ENCODE measurements at regions not wholly inside any gene's neighbourhood (a gene's known extent, or its start where the extent isn't known, plus 50 kb on each side); places are given as distances from the start of the nearest gene placed in this dataset.
A peak's percentile ranks its signal among the peaks of the same experiment; 100 is the strongest.

DNA sequence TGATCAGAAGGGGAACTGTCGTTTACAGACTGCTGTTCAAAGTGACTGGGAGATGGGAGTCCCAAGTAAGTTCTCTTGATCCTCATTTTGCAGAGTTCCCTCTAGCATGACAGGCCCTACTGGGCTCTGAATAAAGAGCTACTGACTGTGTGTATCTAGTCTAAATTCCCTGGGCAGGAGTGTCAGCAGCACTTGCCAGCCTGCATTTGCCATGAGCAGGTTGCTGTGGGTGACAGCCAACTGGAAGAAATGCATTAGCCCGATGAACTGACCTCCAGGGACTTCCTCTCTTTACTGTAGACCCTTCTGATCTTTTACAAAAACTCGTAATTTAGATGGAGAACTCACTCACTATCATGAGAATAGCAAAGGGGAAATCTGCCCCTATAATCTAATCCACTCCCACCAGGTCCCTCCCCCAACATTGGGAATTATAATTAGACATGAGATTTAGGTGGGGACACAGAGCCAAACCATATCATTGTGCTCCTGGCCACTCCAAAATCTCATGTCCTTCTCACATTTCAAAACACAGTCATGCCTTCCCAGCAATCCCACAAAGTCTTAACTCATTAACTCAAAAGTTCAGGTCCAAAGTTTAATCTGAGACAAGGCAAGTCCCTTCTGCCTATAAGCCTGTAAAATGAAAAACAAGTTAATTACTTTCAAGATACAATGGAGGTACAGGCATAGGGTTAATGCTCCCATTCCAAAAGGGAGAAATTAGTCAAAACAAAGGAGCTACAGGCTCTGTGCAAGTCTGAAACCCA lies 78.9 kb upstream of the CXCL14 start:
- H3K27ac ChIP-seq, result peak overlapping the region; percentile 28
- H3K4me2 ChIP-seq, result no peak overlapping the region
- no peak overlapping the region for H2AFZ ChIP-seq
- no peak overlapping the region for H3K4me3 ChIP-seq
- H3K9me2 ChIP-seq (replicated peaks; ENCODE audit: insufficient read depth), result no peaks in the 10 kb centered on the region
- H3K9me3 ChIP-seq (ENCODE audit: low read depth), result no peaks in the 10 kb centered on the region
- peaks cover 24% of the 10 kb centered on the region for H3K4me1 ChIP-seq (ENCODE audit: insufficient read depth)
- no peaks in the 10 kb centered on the region for H4K20me1 ChIP-seq (ENCODE audit: insufficient read depth, poor library complexity, severe bottlenecking)
- 84% methylated on average over 3 of the region's 3 CpGs for WGBS (ENCODE audit: low lambda C conversion rate, missing lambda C conversion rate)
- DNase-seq (ENCODE audit: low spot score), result no peak
- H3K36me3 ChIP-seq (replicated peaks; ENCODE audit: insufficient read depth, low read depth), result no peaks in the 10 kb centered on the region
- no peaks in the 10 kb centered on the region for H3K27me3 ChIP-seq
- no peaks in the 10 kb centered on the region for H3K79me2 ChIP-seq
- TF ChIP-seq, protein P1, sequence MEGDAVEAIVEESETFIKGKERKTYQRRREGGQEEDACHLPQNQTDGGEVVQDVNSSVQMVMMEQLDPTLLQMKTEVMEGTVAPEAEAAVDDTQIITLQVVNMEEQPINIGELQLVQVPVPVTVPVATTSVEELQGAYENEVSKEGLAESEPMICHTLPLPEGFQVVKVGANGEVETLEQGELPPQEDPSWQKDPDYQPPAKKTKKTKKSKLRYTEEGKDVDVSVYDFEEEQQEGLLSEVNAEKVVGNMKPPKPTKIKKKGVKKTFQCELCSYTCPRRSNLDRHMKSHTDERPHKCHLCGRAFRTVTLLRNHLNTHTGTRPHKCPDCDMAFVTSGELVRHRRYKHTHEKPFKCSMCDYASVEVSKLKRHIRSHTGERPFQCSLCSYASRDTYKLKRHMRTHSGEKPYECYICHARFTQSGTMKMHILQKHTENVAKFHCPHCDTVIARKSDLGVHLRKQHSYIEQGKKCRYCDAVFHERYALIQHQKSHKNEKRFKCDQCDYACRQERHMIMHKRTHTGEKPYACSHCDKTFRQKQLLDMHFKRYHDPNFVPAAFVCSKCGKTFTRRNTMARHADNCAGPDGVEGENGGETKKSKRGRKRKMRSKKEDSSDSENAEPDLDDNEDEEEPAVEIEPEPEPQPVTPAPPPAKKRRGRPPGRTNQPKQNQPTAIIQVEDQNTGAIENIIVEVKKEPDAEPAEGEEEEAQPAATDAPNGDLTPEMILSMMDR (IDR thresholded peaks at IDR 0.05; ENCODE audit: poor library complexity), result no peak
- TF ChIP-seq EZH2 (IDR thresholded peaks at IDR 0.05; ENCODE audit: borderline replicate concordance) (no peak), EZH2phosphoT487 (IDR thresholded peaks at IDR 0.05; ENCODE audit: low read depth, severe bottlenecking, unreplicated experiment) (no peak)

- no peaks in the 10 kb centered on the region for H3K9me2 ChIP-seq (replicated peaks; ENCODE audit: insufficient read depth)
- no peaks in the 10 kb centered on the region for H4K20me1 ChIP-seq (ENCODE audit: insufficient read depth, poor library complexity, severe bottlenecking)
- no peak overlapping the region for H3K4me2 ChIP-seq
- H3K36me3 ChIP-seq (replicated peaks; ENCODE audit: insufficient read depth, low read depth), result no peaks in the 10 kb centered on the region
- no peak overlapping the region for H3K4me3 ChIP-seq
- TF ChIP-seq, protein P1 (IDR thresholded peaks at IDR 0.05; ENCODE audit: poor library complexity), result no peak
- TF ChIP-seq EZH2phosphoT487 (IDR thresholded peaks at IDR 0.05; ENCODE audit: low read depth, severe bottlenecking, unreplicated experiment) (no peak), EZH2 (IDR thresholded peaks at IDR 0.05; ENCODE audit: borderline replicate concordance) (no peak)
- peaks cover 14% of the 10 kb centered on the region for H3K4me1 ChIP-seq (ENCODE audit: insufficient read depth)
- H3K27me3 ChIP-seq, result no peaks in the 10 kb centered on the region
- H3K79me2 ChIP-seq, result no peaks in the 10 kb centered on the region
- 75% methylated on average over 4 of the region's 4 CpGs for WGBS (ENCODE audit: low lambda C conversion rate, missing lambda C conversion rate)
- H3K9me3 ChIP-seq (ENCODE audit: low read depth), result no peaks in the 10 kb centered on the region
- H3K27ac ChIP-seq, result peak overlapping the region; percentile 15
- DNase-seq (ENCODE audit: low spot score), result no peak
- H2AFZ ChIP-seq, result no peak overlapping the region
Observed at GRCh38 chr5:135655468-135655815, 76.7 kb upstream of the CXCL14 start.

GRCh38 chr5:135654761-135655467 lies 76.1 kb upstream of the CXCL14 start:
- no peaks in the 10 kb centered on the region for H3K36me3 ChIP-seq (replicated peaks; ENCODE audit: insufficient read depth, low read depth)
- H4K20me1 ChIP-seq (ENCODE audit: insufficient read depth, poor library complexity, severe bottlenecking), result no peaks in the 10 kb centered on the region
- no peaks in the 10 kb centered on the region for H3K9me3 ChIP-seq (ENCODE audit: low read depth)
- no peak overlapping the region for H2AFZ ChIP-seq
- peak overlapping the region; percentile 15 for H3K27ac ChIP-seq
- H3K4me2 ChIP-seq, result no peak overlapping the region
- TF ChIP-seq EZH2 (IDR thresholded peaks at IDR 0.05; ENCODE audit: borderline replicate concordance) (no peak), EZH2phosphoT487 (IDR thresholded peaks at IDR 0.05; ENCODE audit: low read depth, severe bottlenecking, unreplicated experiment) (no peak)
- TF ChIP-seq, protein P1 (IDR thresholded peaks at IDR 0.05; ENCODE audit: poor library complexity), result no peak
- peaks cover 14% of the 10 kb centered on the region for H3K4me1 ChIP-seq (ENCODE audit: insufficient read depth)
- no peaks in the 10 kb centered on the region for H3K9me2 ChIP-seq (replicated peaks; ENCODE audit: insufficient read depth)
- WGBS (ENCODE audit: low lambda C conversion rate, missing lambda C conversion rate), result 81% methylated on average over 12 of the region's 12 CpGs
- H3K27me3 ChIP-seq, result no peaks in the 10 kb centered on the region
- no peak overlapping the region for H3K4me3 ChIP-seq
- DNase-seq (ENCODE audit: low spot score), result no peak
- H3K79me2 ChIP-seq, result no peaks in the 10 kb centered on the region
